ENCODE measurements at regions not wholly inside any gene's neighbourhood (a gene's known extent, or its start where the extent isn't known, plus 50 kb on each side); places are given as distances from the start of the nearest gene placed in this dataset.

DNA sequence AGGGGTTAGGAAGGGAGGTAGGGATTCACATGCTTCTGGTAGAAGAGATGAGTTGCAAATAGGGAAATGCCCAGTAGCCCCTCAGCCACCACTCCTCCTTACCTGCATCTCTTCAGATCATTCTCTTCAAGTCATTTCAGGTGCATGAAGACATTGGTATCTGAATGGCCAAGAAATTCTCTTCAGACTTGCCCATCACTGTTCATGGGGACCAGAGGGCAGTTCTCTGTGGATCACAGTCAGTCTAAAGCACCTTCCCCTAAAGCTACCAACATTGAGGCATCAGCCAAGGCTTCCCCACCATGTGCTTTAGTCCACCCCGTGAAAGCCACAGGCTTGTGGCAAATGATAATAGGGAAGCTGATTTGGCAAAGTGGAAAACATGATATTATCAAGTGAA, 319.4 kb upstream of the ZNF32 start:
- H3K9me3 ChIP-seq (ENCODE audit: control insufficient read depth in 1 of 2, insufficient read depth in 1 of 2, low read depth in 1 of 2, low read length in 2 of 2), result no peaks in the 10 kb centered on the region
- ChIA-PET POLR2A (no interaction called here), RAD21 (ENCODE audit: low non-redundant PET in 1 of 2, low total read pairs in 2 of 2, uncharacterized antibody in 2 of 2, unreplicated experiment in 2 of 2) (no interaction called here), CTCF (no interaction called here)
- no peaks in the 10 kb centered on the region for H3K4me1 ChIP-seq (ENCODE audit: control insufficient read depth in 1 of 2, insufficient read depth in 2 of 2, low read length in 2 of 2)
- no peaks in the 10 kb centered on the region for H3K9me2 ChIP-seq (ENCODE audit: insufficient read depth)
- intact Hi-C loops (cut with micrococcal nuclease), result no loop called here
- H3K4me3 ChIP-seq (replicated peaks in 1 of 2; ENCODE audit: low read depth in 1 of 2, low read length in 2 of 2), result no peak overlapping the region
- TF ChIP-seq ZNF274 (IDR thresholded peaks at IDR 0.05; ENCODE audit: low read depth, low read length) (no peak), ZBTB33 (IDR thresholded peaks at IDR 0.05; ENCODE audit: extremely low read depth, insufficient replicate concordance, low read length) (no peak), EZH2 (IDR thresholded peaks at IDR 0.05) (no peak), CTCF (IDR thresholded peaks at IDR 0.05 in 2 of 3, conservative IDR thresholded peaks at IDR 0.05 in 1 of 3; ENCODE audit: borderline replicate concordance in 1 of 3, insufficient read depth in 1 of 3, low read depth in 2 of 3, low read length in 2 of 3) (no peak), SP1 (IDR thresholded peaks at IDR 0.05; ENCODE audit: low read depth) (no peak), FOSL1 (IDR thresholded peaks at IDR 0.05; ENCODE audit: low read depth) (no peak), TCF7L2 (IDR thresholded peaks at IDR 0.05; ENCODE audit: borderline replicate concordance, extremely low read depth, insufficient read depth, insufficient read length) (no peak), POLR2AphosphoS5 (IDR thresholded peaks at IDR 0.05; ENCODE audit: low read depth, low read length) (no peak), RAD21 (IDR thresholded peaks at IDR 0.05; ENCODE audit: low read depth) (no peak), MAX (IDR thresholded peaks at IDR 0.05) (no peak), SRF (IDR thresholded peaks at IDR 0.05; ENCODE audit: low read depth) (no peak), CBX3 (IDR thresholded peaks at IDR 0.05; ENCODE audit: low read depth) (no peak), SIN3A (IDR thresholded peaks at IDR 0.05; ENCODE audit: low read depth) (no peak), EZH2phosphoT487 (IDR thresholded peaks at IDR 0.05; ENCODE audit: borderline replicate concordance) (no peak), EGR1 (IDR thresholded peaks at IDR 0.05; ENCODE audit: low read depth) (no peak), ZFX (IDR thresholded peaks at IDR 0.05) (no peak), ELF1 (IDR thresholded peaks at IDR 0.05; ENCODE audit: borderline replicate concordance, low read depth) (no peak)
- TF ChIP-seq, protein P1, sequence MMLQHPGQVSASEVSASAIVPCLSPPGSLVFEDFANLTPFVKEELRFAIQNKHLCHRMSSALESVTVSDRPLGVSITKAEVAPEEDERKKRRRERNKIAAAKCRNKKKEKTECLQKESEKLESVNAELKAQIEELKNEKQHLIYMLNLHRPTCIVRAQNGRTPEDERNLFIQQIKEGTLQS (IDR thresholded peaks at IDR 0.05), result no peak
- TF ChIP-seq, protein P2, sequence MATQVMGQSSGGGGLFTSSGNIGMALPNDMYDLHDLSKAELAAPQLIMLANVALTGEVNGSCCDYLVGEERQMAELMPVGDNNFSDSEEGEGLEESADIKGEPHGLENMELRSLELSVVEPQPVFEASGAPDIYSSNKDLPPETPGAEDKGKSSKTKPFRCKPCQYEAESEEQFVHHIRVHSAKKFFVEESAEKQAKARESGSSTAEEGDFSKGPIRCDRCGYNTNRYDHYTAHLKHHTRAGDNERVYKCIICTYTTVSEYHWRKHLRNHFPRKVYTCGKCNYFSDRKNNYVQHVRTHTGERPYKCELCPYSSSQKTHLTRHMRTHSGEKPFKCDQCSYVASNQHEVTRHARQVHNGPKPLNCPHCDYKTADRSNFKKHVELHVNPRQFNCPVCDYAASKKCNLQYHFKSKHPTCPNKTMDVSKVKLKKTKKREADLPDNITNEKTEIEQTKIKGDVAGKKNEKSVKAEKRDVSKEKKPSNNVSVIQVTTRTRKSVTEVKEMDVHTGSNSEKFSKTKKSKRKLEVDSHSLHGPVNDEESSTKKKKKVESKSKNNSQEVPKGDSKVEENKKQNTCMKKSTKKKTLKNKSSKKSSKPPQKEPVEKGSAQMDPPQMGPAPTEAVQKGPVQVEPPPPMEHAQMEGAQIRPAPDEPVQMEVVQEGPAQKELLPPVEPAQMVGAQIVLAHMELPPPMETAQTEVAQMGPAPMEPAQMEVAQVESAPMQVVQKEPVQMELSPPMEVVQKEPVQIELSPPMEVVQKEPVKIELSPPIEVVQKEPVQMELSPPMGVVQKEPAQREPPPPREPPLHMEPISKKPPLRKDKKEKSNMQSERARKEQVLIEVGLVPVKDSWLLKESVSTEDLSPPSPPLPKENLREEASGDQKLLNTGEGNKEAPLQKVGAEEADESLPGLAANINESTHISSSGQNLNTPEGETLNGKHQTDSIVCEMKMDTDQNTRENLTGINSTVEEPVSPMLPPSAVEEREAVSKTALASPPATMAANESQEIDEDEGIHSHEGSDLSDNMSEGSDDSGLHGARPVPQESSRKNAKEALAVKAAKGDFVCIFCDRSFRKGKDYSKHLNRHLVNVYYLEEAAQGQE (IDR thresholded peaks at IDR 0.05; ENCODE audit: low read depth), result no peak
- H3K36me3 ChIP-seq (ENCODE audit: control insufficient read depth in 1 of 2, insufficient read depth in 2 of 2, low read length in 2 of 2), result no peaks in the 10 kb centered on the region
- H3K79me2 ChIP-seq (ENCODE audit: insufficient read depth, low read length), result no peaks in the 10 kb centered on the region
- no TSS peak for BruUV-seq (replicated peaks)
- no peak overlapping the region for H2AFZ ChIP-seq (ENCODE audit: low read depth, low read length, poor library complexity, severe bottlenecking)
- H3K27me3 ChIP-seq (ENCODE audit: insufficient read depth, low read length), result peaks cover 28% of the 10 kb centered on the region
- no peak overlapping the region for H3K4me2 ChIP-seq (ENCODE audit: low read length)
- no peaks in the 10 kb centered on the region for H4K20me1 ChIP-seq (ENCODE audit: insufficient read depth)
- no peak for DNase-seq (ENCODE audit: low read depth, low spot score)
- no peak overlapping the region for H3K9ac ChIP-seq (ENCODE audit: low read length)
- no peak overlapping the region for H3K27ac ChIP-seq (ENCODE audit: low read depth, low read length)
- no peak for ATAC-seq

Measured in HCT116 (cell line).